ENCODE measurements at regions not wholly inside any gene's neighbourhood (a gene's known extent, or its start where the extent isn't known, plus 50 kb on each side); places are given as distances from the start of the nearest gene placed in this dataset.
"Not testable (repeated sequence)": the region's sequence is repeated elsewhere in the genome, so short reads cannot be mapped to it uniquely, and the experiment has no call there.

DNA sequence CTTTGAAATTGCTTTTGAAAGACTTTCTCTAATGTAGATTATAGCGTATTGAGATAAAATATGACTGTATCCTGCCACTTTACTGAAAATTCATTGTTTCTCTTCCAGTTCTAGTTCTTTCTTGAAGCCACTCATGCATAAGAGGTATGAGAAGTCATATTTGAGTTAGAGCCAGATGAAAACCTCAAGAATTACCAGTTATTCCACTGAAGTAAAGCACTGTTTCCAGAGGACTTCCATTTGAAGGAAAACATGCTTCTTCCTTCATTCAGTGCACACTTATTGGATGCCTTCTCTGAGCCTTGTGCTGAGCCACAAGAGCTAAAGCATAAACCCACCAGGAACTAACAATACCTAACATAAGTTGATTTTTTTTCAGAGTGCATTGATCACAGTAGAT, 513.4 kb downstream of the ZNF385D start:
- no peak for DNase-seq

DNA sequence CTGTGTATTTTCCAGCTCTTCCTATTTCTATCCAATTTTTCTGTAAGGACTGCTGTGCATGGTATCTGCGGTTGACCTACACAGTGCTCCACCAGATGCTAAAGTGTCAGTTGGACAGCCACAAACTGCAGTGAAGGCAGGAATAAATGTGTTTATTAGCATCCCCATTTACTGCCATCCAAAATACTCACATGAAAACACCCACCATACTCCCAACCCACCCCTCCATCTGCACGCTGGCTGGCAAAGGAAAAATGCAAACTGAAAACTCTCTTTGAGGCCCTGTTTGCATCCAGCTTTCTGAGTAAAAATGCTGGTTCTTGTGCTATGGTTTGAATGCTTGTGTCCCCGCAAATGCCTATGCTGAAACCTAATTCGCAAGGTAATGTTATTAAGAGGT, 515.5 kb downstream of the ZNF385D start:
- DNase-seq: no peak

DNA sequence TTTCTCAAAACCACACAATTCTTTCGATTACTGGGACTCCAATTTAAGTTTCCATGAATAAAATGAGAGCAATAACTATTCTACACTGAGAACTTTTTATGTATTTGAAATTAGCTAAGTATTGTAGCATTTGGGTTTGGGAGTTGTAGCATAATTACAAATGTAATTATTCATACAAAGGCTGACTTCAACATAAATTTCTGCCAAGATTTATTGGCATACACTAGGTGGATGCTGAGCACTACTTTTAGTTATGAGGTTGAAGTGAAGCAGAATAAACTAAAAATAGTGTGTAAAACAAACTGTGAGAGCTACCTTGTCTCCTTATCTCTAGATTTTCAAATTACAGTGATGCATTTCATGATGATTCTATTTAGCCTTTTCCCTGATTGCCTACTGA, 516.1 kb downstream of the ZNF385D start:
- DNase-seq: no peak

DNA sequence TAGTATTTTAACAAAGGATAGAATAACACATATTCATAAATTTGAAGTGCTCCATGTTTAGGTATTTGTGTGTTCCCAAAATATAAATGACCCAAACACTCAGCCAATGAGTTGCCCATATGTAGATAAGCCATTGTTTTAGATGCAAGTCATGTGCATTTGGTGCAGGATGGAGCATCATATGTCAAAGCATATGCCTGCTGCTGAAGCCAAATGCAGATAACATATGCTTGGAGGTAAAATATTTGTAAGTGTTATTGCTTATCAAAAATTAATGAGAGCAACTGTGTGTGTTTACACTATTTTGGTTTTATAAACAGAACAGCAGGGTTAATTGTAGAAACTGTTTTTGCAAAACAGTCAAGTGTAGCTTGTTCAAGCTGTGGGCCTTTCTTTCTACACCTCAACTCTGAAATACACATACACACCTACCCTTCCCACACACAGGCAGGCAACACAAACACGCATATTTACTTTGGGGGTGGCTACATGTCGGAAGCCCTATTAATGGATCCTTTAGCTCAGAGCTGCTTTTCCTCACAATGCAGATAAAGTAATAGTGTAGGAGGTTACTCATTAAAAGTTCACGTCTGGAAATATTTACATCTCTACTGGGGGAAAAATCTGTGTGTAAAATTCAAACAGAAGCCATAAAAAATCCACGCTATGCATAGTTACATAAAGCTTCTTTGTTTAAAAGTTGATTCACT, 521.4 kb downstream of the ZNF385D start:
- DNase-seq: no peak

DNA sequence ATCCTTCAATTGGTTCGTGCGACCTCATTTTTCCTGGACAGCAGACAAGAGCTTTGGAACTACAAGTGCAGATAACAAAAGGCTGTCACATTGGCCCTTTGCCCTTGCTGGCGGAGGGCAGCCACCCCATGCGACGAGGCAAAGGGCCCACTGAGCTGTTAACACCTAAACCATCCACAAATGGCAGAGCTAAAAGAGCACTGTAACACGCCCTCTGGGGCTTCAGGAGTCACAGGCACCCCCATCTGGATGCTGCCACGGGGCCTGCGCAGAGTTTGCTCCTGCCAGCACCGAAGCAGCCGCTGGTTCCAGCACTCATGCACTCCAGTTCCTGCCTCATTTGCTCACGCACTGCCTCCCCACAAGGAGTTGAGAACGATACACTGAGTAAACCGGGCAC, 524.9 kb downstream of the ZNF385D start:
- no peak for DNase-seq

DNA sequence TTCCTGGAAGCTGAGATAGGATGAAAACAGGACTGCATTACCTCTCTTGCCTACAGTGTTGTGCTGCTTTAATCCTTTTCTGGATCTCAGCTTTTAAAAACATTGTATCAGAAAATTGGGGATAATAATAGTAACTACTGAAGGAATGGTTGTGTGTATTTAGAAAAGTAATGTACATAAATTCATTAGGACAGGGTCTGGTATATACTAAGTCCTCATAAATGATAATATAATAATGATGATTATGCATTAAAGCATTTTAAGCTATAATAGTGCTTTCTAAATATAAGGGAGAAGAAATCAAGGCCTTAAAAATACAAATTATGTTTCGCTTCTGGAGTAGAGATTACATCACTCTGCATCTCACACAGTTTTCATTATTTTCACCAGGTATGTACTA, 530.1 kb downstream of the ZNF385D start:
- no peak for DNase-seq

DNA sequence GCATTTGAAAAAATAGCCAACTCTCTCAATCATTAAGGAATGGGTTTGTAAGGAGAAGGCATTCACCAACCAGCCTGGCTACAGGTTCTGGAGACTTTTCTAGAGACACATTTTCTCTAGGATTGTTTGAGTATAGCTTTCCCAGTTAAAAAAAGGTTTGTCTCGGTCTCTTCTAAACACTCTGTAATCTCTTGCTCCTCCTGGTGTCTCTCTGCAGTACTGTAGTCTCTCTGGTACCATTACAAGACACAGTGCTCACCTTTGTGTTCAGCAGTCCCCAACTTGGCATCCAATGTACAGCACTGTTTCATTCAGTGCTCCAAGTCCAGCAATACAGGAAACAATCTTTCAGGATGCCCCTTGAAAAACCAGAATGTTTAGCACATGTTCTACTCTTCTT, 534.4 kb downstream of the ZNF385D start:
- DNase-seq: no peak

DNA sequence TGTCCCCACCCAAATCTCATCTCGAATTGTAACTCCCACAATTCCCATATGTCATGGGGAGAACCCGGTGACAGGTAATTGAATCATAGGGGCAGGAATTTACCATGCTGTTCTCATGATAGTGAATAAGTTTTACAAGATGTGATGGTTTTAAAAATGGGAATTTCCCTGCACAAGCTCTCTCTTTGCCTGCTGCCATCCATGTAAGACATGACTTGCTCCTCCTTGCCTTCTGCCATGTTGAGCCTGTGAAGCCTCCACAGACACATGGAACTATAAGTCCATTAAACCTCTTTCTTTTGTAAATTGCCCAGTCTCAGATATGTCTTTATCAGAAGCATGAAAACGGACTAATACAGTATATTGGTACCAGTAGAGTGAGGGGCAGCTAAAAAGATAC, 546.9 kb downstream of the ZNF385D start:
- DNase-seq: not testable (repeated sequence)

DNA sequence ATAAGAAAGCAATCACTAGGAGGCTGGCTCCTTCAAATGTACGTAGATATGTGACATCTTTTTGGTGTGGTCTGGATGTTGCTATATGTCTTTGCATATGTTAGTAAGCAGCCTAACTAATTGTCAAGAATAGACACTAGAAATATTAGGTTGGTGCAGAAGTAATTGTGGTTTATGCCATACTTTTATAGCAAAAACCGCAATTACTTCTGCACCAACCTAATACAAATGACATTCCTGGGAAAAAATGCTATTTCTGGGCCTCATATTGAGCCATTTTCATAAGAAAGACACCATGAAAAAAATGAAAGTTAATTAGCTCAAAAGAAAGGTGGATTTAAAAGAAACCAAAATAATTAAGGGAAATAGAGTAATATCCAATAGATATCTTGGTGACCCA, 555.8 kb downstream of the ZNF385D start:
- no peak for DNase-seq

DNA sequence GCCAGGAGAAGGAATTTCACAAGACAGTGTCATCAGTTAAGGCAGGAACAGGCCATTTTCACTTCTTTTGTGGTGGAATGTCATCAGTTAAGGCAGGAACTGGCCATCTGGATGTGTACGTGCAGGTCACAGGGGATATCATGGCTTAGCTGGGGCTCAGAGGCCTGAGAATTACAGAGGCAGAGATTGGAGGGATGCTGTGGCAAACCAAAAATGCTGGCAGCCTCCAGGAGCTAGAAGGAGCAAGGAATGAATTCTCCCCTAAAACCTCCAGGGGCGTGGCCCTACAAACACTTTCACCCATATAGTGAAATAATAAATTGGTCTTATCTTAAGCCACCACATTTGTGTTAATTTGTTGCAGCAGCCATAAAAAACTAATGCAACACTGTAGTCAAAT, 557.0 kb downstream of the ZNF385D start:
- DNase-seq: not testable (repeated sequence)

DNA sequence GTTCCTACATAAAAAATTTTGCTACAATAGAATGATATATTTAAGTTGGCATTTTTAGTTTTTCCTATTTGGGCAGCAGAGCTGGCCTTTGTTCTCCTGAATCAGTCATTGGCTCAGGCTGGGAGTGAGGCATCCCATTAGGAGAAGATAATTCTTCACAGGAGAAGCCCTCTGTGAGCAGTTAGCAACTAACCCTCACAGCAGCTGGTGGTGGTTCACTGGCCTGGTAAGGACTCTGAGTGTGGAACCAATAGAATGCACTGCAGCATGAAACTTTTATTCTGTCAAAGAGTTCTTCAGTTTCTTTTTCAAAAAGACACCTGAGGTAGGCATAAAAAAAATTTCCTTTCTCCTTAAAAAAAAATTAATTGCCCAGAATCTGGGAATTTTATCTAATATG, 562.6 kb downstream of the ZNF385D start:
- no peak for DNase-seq

DNA sequence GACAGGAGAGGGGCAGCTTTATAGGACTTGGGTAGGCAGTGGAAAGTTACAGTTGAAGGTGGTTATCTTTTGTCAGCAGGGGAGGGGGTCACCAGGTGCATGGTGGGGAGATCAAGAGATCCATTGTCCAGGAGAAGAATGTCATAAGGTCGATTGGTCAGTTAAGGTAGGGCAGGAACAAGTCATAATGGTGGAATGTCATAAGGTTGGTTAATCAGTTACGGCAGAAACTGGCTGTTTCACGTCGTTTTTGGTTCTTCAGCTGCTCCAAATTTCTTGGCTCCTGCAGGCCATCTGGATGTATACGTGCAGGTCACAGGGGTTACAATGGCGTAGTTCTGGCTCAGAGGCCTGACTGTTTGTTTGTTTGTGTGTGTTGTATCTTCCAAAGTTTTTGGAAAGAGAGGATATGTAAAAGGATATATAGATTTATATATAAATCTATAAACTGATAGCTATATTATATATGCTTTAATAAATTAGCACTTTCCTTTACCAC, 565.1 kb downstream of the ZNF385D start:
- no peak for DNase-seq

DNA sequence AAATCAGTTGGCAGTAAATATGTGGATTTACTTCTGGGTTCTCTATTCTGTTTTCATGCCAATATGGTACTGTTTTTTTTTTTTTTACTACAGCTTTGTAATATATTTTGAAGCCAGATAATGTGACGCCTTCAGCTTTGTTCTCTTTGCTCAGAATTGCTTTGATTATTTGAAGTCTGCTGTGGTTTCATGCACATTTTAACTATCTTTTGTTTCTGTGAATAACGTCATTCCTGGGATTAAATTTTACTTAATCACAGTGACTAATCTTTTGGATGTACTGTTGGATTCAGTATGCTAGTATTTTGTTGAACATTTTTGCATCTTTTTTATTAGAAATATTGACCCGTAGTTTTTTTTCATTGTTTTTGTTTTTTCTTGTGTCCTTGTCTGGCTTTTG, 576.5 kb downstream of the ZNF385D start:
- DNase-seq: no peak

DNA sequence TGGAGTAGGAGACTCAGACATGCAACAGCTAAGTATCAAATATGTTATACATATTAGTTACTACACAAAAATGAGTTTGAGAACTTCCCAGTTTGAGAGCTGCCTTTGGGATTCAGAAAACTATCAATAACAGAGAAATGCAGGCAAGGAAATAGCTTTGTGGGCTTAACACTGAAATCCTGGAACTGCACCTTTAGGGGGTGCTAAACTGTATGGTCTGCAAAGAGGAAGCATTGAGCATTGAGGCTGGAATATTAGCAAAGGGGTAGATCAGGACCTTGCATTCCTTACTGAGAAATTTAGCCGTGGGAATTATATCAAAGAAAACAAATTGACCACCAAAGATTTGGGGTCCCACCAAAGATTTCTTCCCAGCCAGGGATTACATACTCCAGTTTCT, 580.0 kb downstream of the ZNF385D start:
- no peak for DNase-seq

DNA sequence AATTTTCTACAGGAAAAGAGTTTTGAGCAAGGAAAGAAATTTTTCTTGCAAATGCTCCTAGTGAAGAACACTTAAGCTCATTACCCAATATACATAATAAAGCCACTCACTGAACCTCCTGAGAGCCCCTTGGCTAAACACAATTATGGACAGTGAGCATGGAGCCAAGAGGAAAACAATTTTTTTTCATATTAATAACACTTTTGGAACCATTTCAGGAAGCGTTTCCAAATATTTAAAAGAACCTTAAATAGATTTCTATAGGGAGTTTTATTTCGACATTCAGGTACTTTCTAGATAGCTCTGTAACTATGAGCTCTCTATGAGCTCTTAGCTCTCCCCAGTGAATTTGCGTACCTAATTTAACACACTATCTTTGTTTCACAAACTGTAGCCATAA, 581.1 kb downstream of the ZNF385D start:
- DNase-seq: no peak

DNA sequence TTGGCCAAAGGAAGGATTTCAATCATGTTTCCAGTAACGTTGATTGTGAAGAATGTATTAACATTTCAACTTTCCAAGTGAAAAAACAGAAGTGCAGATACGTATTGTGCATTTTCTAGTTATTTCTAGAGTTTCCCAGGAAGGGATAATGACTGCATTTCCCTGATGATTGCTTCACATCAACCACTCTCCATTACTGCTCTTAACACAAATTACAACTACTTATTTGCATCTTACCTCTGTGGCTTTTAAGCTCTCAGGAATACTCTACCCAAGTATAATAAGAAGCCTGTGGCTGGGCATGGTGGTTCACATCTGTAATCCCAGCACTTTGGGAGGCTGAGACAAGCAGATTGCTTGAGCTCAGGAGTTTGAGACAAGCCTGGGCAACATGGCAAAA, 582.5 kb downstream of the ZNF385D start:
- DNase-seq: no peak

DNA sequence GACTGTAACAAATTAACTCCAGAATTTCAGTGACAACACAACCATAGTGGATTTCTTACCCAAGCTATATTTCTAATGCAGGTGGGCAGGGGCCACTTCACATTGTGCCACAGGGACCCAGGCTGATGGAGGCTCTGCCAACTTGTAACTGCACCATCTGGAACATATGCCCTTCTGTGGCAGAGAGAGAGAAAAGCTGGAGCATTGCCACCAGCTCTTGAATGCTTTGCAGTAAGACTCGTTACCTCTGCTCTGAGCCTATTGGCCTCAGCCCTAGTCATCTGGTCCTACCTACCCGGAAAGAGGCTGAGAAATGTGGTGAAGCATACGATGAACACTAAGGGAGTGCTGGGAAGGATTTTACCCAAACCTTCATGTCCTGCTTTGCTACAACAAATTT, 587.1 kb downstream of the ZNF385D start:
- no peak for DNase-seq

DNA sequence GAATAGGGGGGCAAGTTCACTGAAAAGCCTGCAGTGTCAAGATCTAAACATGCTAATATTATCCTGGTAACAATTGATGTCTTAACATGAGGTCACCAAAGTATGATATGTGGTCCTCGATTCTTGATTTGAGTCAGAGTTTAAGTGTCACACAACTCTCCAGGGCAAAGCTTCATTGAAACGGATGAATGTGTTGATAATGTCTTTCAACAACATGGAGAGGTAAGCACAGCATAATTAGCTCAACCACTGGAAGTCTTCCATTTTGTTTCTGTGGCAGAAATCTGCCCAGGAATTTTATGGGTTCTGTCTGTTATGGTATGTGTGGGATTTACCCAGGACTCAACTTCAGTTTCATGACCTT, 591.5 kb downstream of the ZNF385D start:
- no peak for DNase-seq

DNA sequence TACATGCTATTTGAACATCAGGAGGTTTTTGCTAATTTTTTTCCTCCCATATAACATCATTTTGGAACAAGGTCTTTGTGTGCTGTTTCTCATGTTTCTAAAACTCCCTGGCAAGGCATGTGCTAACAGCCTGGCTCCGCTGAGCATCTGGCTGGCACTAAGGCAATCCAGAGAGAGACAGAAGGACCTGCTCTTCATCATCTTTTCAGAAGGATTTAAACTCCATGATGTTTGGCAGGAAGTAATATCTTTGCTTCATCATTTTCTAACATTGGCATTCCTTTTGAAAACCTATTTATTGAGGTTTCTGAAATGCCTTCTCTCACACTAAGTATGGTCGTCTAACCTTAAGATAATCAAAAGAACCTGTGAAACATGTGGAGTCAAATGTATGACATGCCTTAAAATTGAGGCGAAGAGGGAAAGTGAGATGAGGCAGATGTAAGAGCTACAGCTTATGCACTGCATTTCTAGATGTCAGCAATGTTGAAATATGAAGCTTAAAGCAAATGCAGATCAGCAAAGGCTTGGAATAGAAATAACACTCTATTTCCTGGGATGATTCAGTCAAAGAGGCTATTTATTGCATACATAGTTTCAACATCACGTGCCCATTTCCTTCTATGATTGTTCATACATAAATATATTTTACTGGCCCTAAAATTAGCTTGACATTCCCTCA, 592.0 kb downstream of the ZNF385D start:
- DNase-seq: no peak

DNA sequence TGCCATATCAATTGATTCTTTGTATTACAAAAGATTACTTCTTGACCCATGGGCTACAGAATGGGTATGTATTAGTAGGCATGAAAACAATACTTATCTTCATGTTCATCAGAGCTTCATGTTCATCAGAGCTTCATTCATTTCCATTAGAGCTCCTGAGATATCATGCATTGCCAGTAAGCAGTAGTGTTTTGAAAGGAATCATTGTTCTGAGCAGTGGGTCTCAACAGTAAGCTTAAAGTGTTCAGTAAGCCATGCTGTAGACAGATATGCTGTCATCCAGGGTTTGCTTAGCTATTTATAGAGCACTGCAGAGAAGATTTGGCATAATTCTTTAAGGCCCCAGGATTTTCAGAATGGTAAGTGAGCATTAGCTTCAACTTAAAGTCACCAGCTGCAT, 596.1 kb downstream of the ZNF385D start:
- DNase-seq: no peak

DNA sequence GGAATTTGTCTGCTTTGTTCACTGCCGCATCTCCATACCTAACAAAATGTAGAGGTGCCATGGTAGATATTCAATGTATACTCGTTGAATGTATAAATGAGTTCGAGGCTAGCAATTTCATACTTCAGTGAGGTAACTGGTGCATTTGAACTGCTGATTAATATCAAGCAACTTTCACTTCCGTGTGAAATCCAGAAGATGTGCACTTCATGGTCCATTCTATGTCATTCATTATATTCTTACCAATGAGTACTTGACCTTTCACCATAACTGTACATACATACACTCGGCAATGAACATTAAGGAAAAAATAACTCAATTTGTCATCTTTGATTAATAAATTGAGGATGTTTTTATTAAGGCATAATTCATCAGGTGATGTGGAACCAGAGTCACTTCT, 598.5 kb downstream of the ZNF385D start:
- no peak for DNase-seq

DNA sequence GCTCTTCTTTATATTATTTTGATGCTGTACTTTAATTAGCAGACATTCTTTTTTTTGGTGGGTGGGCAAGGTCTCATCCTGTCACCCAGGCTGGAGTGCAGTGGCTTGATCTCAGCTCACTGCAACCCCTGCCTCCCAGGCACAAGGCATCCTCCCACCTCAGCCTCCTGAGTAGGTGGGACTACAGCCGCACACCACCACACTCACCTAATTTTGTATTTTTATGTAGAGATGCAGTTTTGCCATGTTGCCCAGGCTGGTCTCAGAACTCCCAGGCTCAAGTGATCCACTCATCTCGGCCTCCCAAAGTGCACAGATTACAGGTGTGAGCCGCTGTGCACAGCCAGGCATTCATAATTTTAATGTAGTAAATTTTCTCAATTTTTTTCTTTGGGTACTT, 608.1 kb downstream of the ZNF385D start:
- DNase-seq: no peak

DNA sequence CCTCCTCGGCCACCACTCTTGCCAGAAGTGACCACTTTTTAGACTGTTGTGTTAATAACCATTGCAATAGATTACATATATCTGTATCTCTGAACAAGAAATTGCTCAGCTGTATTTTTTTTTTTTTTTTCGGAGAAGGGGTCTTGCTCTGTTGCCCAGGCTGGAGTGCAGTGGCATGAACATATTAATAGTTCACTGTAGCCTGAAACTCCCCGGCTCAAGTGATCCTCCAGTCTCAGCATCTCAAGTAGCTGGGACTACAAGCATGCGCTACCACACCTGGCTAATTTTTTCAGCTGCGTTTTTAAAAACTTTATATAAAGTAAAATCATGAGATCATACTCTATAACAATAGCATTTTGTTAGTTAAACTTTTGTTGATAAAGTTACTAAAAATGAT, 609.0 kb downstream of the ZNF385D start:
- no peak for DNase-seq

DNA sequence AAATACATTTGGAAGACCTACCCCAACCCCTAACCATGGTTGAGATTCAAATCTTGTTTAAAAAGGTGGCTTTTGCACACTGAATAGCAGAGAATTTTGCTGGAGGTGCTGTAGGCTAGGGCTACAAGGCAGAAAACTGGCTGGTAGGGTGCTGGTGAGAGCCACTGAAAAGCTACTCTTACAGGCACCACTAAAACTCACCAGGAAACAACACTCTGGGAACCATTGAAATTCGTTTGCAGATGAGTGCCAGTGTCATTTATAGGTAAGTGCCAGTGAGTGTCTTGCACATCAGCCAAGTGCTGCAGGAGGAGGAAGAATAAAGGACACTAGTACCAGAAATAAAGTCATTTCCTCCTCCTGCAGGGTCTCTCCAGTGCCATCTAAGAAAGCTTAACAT, 610.2 kb downstream of the ZNF385D start:
- no peak for DNase-seq

DNA sequence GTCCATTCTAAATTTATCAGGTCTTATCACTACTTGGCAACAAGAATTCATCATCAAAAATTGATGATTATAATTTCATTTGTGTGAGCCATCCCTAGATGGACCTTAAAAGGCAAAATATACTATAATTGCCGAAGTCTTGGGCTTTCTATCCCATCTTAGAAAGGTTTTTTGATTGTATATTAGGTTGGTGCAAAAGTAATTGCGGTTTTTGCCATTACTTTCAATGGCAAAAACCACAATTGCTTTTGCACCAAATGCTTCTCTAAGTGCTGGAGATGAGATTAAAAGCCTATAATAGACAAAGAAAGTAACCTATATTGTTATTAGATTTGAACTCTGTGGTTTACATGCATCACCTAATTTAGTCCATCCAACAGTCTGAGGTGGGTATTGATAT, 612.9 kb downstream of the ZNF385D start:
- DNase-seq: no peak
